ENCODE measurements at regions not wholly inside any gene's neighbourhood (a gene's known extent, or its start where the extent isn't known, plus 50 kb on each side); places are given as distances from the start of the nearest gene placed in this dataset.

DNA sequence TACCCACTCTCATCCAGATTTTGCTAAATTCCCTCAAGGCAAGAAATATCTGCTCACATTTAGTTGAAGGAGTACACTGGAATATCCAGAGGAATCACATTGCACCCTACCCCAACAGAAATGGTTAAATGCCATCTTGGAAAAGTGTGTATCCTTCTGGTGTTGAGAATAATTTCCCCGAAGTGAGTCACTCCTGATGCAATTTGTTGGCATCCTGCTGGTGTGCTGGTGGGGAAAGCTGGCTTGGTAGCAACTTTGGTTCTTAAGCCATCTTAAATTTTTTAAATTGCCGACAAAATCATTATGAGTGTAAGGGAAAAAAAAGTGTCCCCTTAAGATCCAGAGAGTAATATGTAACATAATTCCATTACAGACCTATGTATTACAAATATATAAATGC, 337.3 kb upstream of the DACH1 start:
- TF ChIP-seq, protein P1, sequence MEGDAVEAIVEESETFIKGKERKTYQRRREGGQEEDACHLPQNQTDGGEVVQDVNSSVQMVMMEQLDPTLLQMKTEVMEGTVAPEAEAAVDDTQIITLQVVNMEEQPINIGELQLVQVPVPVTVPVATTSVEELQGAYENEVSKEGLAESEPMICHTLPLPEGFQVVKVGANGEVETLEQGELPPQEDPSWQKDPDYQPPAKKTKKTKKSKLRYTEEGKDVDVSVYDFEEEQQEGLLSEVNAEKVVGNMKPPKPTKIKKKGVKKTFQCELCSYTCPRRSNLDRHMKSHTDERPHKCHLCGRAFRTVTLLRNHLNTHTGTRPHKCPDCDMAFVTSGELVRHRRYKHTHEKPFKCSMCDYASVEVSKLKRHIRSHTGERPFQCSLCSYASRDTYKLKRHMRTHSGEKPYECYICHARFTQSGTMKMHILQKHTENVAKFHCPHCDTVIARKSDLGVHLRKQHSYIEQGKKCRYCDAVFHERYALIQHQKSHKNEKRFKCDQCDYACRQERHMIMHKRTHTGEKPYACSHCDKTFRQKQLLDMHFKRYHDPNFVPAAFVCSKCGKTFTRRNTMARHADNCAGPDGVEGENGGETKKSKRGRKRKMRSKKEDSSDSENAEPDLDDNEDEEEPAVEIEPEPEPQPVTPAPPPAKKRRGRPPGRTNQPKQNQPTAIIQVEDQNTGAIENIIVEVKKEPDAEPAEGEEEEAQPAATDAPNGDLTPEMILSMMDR (IDR thresholded peaks at IDR 0.05) = no peak
- TF ChIP-seq POLR2A (IDR thresholded peaks at IDR 0.05) = no peak

Measured in adrenal gland (tissue), 5 donors.